SK-N-SH (cell line): ENCODE measurements at regions not wholly inside any gene's neighbourhood (a gene's known extent, or its start where the extent isn't known, plus 50 kb on each side); places are given as distances from the start of the nearest gene placed in this dataset.
A peak's percentile ranks its signal among the peaks of the same experiment; 100 is the strongest.

ENCODE experiments used
- CTCF ChIA-PET: fragments of 300-600, 350-600 bp; formaldehyde crosslinking; extraction: SDS; loops from one replicate; lab custom pipeline; 2021; lab: Yijun Ruan, JAX
- POLR2A ChIA-PET: fragments of 350-600 bp; sonication (Branson Sonifier 250); formaldehyde crosslinking; extraction: SDS; loops from one replicate; lab custom pipeline; 2020; ENCODE audit warnings: antibody characterized with exemption, inconsistent platforms; lab: Yijun Ruan, JAX
- DNase-seq: peaks from one replicate; pipeline ENCODE4 v3.0.0; 2012
- H2AFZ ChIP-seq: fragments of 200-600 bp; sonication (generic); 2 replicates; pipeline ENCODE4 v1.8.1; 2016; ENCODE audit warnings: antibody characterized with exemption, mild to moderate bottlenecking, low read depth
- H3F3A ChIP-seq: fragments of 200-600 bp; sonication (generic); replicated peaks from 2 replicates; pipeline ENCODE3; 2016; ENCODE audit warnings: antibody characterized with exemption, mild to moderate bottlenecking; ENCODE audit not compliant: insufficient read depth
- H3K27ac ChIP-seq, 2 experiments: fragments of 200-500 bp in 1 of 2; fragments of 200-600 bp in 1 of 2; sonication (Bioruptor generic) in 1 of 2; sonication (generic), shearing (Covaris generic) in 1 of 2; 2 replicates each; pipeline versions ENCODE4 v1.5.1 to v1.6.1; 2014 to 2016; ENCODE audit warnings: low read depth in 2 of 2, inconsistent platforms in 1 of 2, low read length in 1 of 2, mild to moderate bottlenecking in 1 of 2, mixed read lengths in 1 of 2
- H3K27me3 ChIP-seq: fragments of 200-600 bp; sonication (generic), shearing (Covaris generic); 2 replicates; pipeline ENCODE4 v1.6.1; 2016; ENCODE audit warnings: mixed run types; ENCODE audit not compliant: insufficient read depth
- H3K36me3 ChIP-seq, 2 experiments: fragments of 200-500 bp in 1 of 2; fragments of 200-600 bp in 1 of 2; sonication (Bioruptor generic) in 1 of 2; sonication (generic) in 1 of 2; replicated peaks in 1 of 2; 2 replicates each; pipeline versions ENCODE3 to v1.5.1; 2014 to 2016; ENCODE audit warnings: low read length in 1 of 2, mild to moderate bottlenecking in 1 of 2; ENCODE audit not compliant: insufficient read depth in 2 of 2, control insufficient read depth in 1 of 2
- H3K4me1 ChIP-seq, 2 experiments: fragments of 200-500 bp in 1 of 2; fragments of 200-600 bp in 1 of 2; sonication (Bioruptor generic) in 1 of 2; sonication (generic), shearing (Covaris generic) in 1 of 2; 2 replicates each; pipeline versions ENCODE4 v1.5.1 to v1.6.1; 2014 to 2016; ENCODE audit warnings: low read depth in 1 of 2, low read length in 1 of 2, mixed run types in 1 of 2; ENCODE audit not compliant: insufficient read depth in 2 of 2, control insufficient read depth in 1 of 2
- H3K4me2 ChIP-seq: fragments of 200-600 bp; sonication (generic), shearing (Covaris generic); 2 replicates; pipeline ENCODE4 v1.6.1; 2017; ENCODE audit warnings: mixed run types
- H3K4me3 ChIP-seq, 2 experiments: fragments of 200-500 bp in 1 of 2; fragments of 200-600 bp in 1 of 2; sonication (Bioruptor generic) in 1 of 2; sonication (generic), shearing (Covaris generic) in 1 of 2; 2 replicates each; pipeline versions ENCODE4 v1.5.1 to v1.8.1; 2014 to 2016; ENCODE audit warnings: low read depth in 2 of 2, inconsistent platforms in 1 of 2, low read length in 1 of 2, mild to moderate bottlenecking in 1 of 2, mixed read lengths in 1 of 2, moderate library complexity in 1 of 2
- H3K79me2 ChIP-seq: fragments of 200-600 bp; sonication (generic); 2 replicates; pipeline ENCODE4 v1.8.1; 2017; ENCODE audit warnings: mild to moderate bottlenecking; ENCODE audit not compliant: insufficient read depth
- H3K9ac ChIP-seq: fragments of 200-600 bp; sonication (generic); 2 replicates; pipeline ENCODE4 v1.6.1; 2017; ENCODE audit warnings: mixed run types
- H3K9me2 ChIP-seq: fragments of 200-600 bp; sonication (generic); 2 replicates; pipeline ENCODE4 v1.6.1; 2017; ENCODE audit warnings: mixed run types
- H3K9me3 ChIP-seq: fragments of 200-600 bp; sonication (generic); 2 replicates; pipeline ENCODE4 v1.6.1; 2017; ENCODE audit warnings: mixed run types, mild to moderate bottlenecking, moderate library complexity
- H4K20me1 ChIP-seq: fragments of 200-600 bp; sonication (generic); 2 replicates; pipeline ENCODE4 v1.6.1; 2017; ENCODE audit warnings: mild to moderate bottlenecking, mixed run types; ENCODE audit not compliant: insufficient read depth
- EP300 ChIP-seq, 2 experiments: IDR thresholded peaks; 2 replicates each; pipeline versions ENCODE4 v1.4.0 to v1.6.1; 2012; ENCODE audit warnings: borderline replicate concordance in 1 of 2, low read depth in 1 of 2, low read length in 1 of 2
- EZH2phosphoT487 ChIP-seq: fragments of 200-600 bp; sonication (generic); IDR thresholded peaks from 2 replicates; pipeline ENCODE4 v1.6.1; 2017; ENCODE audit warnings: low read depth, mixed run types, mild to moderate bottlenecking, antibody characterized with exemption, moderate library complexity, borderline replicate concordance
- FOXJ3 ChIP-seq: sonication (generic); formaldehyde crosslinking; IDR thresholded peaks from 2 replicates; pipeline ENCODE4 v1.5.1; 2020; ENCODE audit warnings: mild to moderate bottlenecking, missing genetic modification reagents
- FOXM1 ChIP-seq: IDR thresholded peaks from 2 replicates; pipeline ENCODE4 v1.4.0; 2012; ENCODE audit warnings: low read depth, mild to moderate bottlenecking
- GATA2 ChIP-seq: sonication (generic); formaldehyde crosslinking; IDR thresholded peaks from 2 replicates; pipeline ENCODE4 v1.5.0; 2020; ENCODE audit warnings: mild to moderate bottlenecking, missing genetic modification reagents
- MXI1 ChIP-seq: IDR thresholded peaks from 2 replicates; pipeline ENCODE4 v1.6.1; 2012; ENCODE audit warnings: mild to moderate bottlenecking, low read depth, low read length, improper control_type of control experiment
- NFIC ChIP-seq: IDR thresholded peaks from 2 replicates; pipeline ENCODE4 v1.4.0; 2012; ENCODE audit warnings: borderline replicate concordance
- RCOR1 ChIP-seq: fragments of 150-350 bp; IDR thresholded peaks from 2 replicates; pipeline ENCODE4 v1.6.1; 2017; ENCODE audit warnings: antibody characterized with exemption, low read length
- RFX5 ChIP-seq: IDR thresholded peaks from 2 replicates; pipeline ENCODE4 v1.6.1; 2012; ENCODE audit warnings: mild to moderate bottlenecking, improper control_type of control experiment, low read length
- RXRA ChIP-seq: IDR thresholded peaks from 2 replicates; pipeline ENCODE4 v1.4.0; 2012; ENCODE audit warnings: low read depth, mild to moderate bottlenecking, borderline replicate concordance
- SIN3A ChIP-seq: IDR thresholded peaks from 2 replicates; pipeline ENCODE4 v1.6.1; 2012; ENCODE audit warnings: low read depth, mild to moderate bottlenecking, low read length, moderate library complexity, borderline replicate concordance
- TAF1 ChIP-seq: IDR thresholded peaks from 2 replicates; pipeline ENCODE4 v1.6.1; 2012; ENCODE audit warnings: low read depth, mild to moderate bottlenecking, low read length, moderate library complexity, borderline replicate concordance
- WGBS: methylation state at CpG from one replicate; pipeline ENCODE4 v1.1.6; 2017; ENCODE audit warnings: low lambda C conversion rate; 5-methylcytosine and 5-hydroxymethylcytosine counted together
- TF ChIP-seq, protein P1 (sequence below): fragments of 150-350 bp; IDR thresholded peaks from 2 replicates; pipeline ENCODE4 v1.6.1; 2016; ENCODE audit warnings: mild to moderate bottlenecking, low read depth, low read length
- TF ChIP-seq, protein P2 (sequence below): IDR thresholded peaks from 2 replicates; pipeline ENCODE4 v1.4.0; 2012; ENCODE audit warnings: low read depth, borderline replicate concordance
- TF ChIP-seq, protein P3 (sequence below): IDR thresholded peaks from 2 replicates; pipeline ENCODE4 v1.6.1; 2012; ENCODE audit warnings: mild to moderate bottlenecking, low read depth, low read length, moderate library complexity
- TF ChIP-seq, protein P4 (sequence below): IDR thresholded peaks from 2 replicates; pipeline ENCODE4 v1.4.0; 2012; ENCODE audit warnings: low read depth, borderline replicate concordance

DNA sequence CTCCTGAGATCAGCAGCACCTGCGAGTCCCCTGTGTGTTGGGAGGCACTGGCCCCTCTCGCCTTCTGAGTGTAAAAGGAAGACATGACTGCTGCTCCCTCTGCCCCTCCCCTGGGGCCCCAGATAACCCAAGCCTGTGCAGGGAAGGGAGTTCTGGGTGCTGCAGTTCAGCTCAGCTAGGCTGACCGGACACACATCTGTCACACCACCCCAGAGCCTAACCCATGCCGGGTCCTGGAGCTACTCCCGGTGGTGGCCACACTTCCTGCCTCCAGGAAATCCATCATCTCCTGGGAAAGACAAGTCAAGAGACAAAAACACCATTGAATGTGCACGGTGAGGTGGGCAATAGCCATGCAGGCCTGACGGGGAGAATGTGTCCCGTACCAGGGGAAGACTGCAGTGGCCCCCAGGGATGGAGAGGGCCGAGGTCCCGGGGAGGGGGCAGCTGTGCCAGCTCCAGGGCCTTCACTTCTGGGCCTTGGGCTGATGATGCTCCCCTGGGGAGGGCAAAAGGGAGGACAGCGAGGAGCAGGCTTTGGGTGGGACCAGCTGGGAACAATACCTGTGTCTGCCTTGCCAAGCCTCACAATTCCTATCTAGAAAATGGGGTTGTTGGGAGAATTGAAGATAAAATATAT is 210.6 kb downstream of the TFCP2L1 start:
- Histone ChIP-seq H3K9me3 (no peaks in the 10 kb centered on the region), H3K9ac (no peak overlapping the region), H3K27me3 (no peaks in the 10 kb centered on the region), H3K4me1 (peaks cover 0 to 19% of the 10 kb centered on the region in 2 experiments; a peak in 1 of 4 replicates), H2AFZ (no peak overlapping the region), H4K20me1 (no peaks in the 10 kb centered on the region), H3K9me2 (no peaks in the 10 kb centered on the region), H3K4me3 (no peak overlapping the region), H3K4me2 (peak overlapping the region; percentile 72; the same call in 1 of the 2 replicates), H3K79me2 (no peaks in the 10 kb centered on the region), H3K27ac (no peak overlapping the region), H3K36me3 (no peaks in the 10 kb centered on the region), H3F3A (peaks cover 11% of the 10 kb centered on the region)
- CTCF ChIA-PET = interaction anchor here (0.7 to 11.5 kb wide), 16 partner anchors 12 to 730 kb away, joined by 3 to 408 read pairs (median 4); partner anchors contain the start of gene GLI2
- 88% methylated on average over 9 of the region's 11 CpGs for WGBS
- no peak for DNase-seq
- POLR2A ChIA-PET = interaction anchor here (1.0 to 1.3 kb wide), 4 partner anchors 249 to 456 kb away, joined by 3 to 4 read pairs (median 4); partner anchors contain the start of gene RNU4ATAC
- TF ChIP-seq, protein P1, sequence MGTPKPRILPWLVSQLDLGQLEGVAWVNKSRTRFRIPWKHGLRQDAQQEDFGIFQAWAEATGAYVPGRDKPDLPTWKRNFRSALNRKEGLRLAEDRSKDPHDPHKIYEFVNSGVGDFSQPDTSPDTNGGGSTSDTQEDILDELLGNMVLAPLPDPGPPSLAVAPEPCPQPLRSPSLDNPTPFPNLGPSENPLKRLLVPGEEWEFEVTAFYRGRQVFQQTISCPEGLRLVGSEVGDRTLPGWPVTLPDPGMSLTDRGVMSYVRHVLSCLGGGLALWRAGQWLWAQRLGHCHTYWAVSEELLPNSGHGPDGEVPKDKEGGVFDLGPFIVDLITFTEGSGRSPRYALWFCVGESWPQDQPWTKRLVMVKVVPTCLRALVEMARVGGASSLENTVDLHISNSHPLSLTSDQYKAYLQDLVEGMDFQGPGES = no peak

DNA sequence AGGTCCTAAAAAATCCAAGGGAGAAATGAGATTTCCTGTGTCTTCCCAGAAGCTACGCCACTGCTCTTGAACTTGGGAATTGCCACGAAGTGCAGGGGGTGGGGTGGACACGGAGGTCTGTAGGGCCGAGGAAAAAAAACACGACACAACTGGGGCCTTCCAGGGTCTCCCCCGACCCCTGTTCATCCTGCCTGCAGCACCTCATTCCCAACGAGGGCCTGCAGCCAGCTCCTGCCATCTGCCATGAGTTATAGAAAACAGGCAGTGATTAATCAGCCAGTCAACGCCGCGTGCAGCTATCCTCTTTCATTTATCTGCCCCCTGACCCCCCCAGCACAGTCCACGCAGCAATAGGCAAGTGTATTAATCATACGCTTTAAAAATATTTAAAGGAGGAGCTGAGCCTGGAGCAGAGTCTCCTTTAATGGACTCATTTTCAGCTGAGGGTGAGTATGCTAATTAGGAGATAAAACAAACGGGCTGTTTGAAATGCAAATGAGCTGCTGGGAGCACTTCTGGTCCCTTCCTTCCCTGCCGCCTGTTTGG is 209.9 kb downstream of the TFCP2L1 start:
- peak overlapping the region in 1 of 2 experiments; percentile 32; a peak in 2 of 4 replicates for H3K4me3 ChIP-seq
- peaks cover 11% of the 10 kb centered on the region for H3F3A ChIP-seq
- CTCF ChIA-PET = interaction anchor here (0.6 to 11.5 kb wide), 19 partner anchors 9 to 731 kb away, joined by 3 to 408 read pairs (median 3); partner anchors contain the start of gene GLI2
- H3K79me2 ChIP-seq = no peaks in the 10 kb centered on the region
- peak overlapping the region; percentile 54; the same call in 1 of the 2 replicates for H3K9ac ChIP-seq
- H3K27me3 ChIP-seq = no peaks in the 10 kb centered on the region
- H3K27ac ChIP-seq = no peak overlapping the region
- 5% methylated on average over 14 of the region's 14 CpGs for WGBS
- POLR2A ChIA-PET = interaction anchor here (1.0 to 1.3 kb wide), 4 partner anchors 249 to 455 kb away, joined by 3 to 4 read pairs (median 4); partner anchors contain the start of gene RNU4ATAC
- peak overlapping the region; percentile 63; the same call in 1 of the 2 replicates for H2AFZ ChIP-seq
- DNase-seq = peak; percentile 80
- peak overlapping the region; percentile 72 for H3K4me2 ChIP-seq
- no peaks in the 10 kb centered on the region for H4K20me1 ChIP-seq
- H3K9me2 ChIP-seq = no peaks in the 10 kb centered on the region
- H3K9me3 ChIP-seq = no peaks in the 10 kb centered on the region
- H3K36me3 ChIP-seq = no peaks in the 10 kb centered on the region
- H3K4me1 ChIP-seq = peaks cover 0 to 19% of the 10 kb centered on the region in 2 experiments; a peak in 1 of 4 replicates
- TF ChIP-seq EP300 (IDR thresholded peaks at IDR 0.05; ENCODE audit: borderline replicate concordance in 1 of 2, low read depth in 1 of 2, low read length in 1 of 2) (peak; percentile 70 to 73; a peak in 3 of 4 replicates), FOXJ3 (no peak), NFIC (peak; percentile 74), FOXM1 (no peak), TAF1 (peak; percentile 24; the same call in 1 of the 2 replicates), RCOR1 (0 out of 2 replicates have a peak, but pooled peaks have one; percentile 70), SIN3A (peak; percentile 100), RXRA (no peak), RFX5 (no peak), EZH2phosphoT487 (no peak), GATA2 (peak; percentile 21; the same call in 1 of the 2 replicates), MXI1 (no peak)
- TF ChIP-seq, protein P2, sequence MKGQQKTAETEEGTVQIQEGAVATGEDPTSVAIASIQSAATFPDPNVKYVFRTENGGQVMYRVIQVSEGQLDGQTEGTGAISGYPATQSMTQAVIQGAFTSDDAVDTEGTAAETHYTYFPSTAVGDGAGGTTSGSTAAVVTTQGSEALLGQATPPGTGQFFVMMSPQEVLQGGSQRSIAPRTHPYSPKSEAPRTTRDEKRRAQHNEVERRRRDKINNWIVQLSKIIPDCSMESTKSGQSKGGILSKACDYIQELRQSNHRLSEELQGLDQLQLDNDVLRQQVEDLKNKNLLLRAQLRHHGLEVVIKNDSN = peak; percentile 38; the same call in 1 of the 2 replicates
- TF ChIP-seq, protein P3, sequence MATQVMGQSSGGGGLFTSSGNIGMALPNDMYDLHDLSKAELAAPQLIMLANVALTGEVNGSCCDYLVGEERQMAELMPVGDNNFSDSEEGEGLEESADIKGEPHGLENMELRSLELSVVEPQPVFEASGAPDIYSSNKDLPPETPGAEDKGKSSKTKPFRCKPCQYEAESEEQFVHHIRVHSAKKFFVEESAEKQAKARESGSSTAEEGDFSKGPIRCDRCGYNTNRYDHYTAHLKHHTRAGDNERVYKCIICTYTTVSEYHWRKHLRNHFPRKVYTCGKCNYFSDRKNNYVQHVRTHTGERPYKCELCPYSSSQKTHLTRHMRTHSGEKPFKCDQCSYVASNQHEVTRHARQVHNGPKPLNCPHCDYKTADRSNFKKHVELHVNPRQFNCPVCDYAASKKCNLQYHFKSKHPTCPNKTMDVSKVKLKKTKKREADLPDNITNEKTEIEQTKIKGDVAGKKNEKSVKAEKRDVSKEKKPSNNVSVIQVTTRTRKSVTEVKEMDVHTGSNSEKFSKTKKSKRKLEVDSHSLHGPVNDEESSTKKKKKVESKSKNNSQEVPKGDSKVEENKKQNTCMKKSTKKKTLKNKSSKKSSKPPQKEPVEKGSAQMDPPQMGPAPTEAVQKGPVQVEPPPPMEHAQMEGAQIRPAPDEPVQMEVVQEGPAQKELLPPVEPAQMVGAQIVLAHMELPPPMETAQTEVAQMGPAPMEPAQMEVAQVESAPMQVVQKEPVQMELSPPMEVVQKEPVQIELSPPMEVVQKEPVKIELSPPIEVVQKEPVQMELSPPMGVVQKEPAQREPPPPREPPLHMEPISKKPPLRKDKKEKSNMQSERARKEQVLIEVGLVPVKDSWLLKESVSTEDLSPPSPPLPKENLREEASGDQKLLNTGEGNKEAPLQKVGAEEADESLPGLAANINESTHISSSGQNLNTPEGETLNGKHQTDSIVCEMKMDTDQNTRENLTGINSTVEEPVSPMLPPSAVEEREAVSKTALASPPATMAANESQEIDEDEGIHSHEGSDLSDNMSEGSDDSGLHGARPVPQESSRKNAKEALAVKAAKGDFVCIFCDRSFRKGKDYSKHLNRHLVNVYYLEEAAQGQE = peak; percentile 57; the same call in 1 of the 2 replicates
- TF ChIP-seq, protein P4, sequence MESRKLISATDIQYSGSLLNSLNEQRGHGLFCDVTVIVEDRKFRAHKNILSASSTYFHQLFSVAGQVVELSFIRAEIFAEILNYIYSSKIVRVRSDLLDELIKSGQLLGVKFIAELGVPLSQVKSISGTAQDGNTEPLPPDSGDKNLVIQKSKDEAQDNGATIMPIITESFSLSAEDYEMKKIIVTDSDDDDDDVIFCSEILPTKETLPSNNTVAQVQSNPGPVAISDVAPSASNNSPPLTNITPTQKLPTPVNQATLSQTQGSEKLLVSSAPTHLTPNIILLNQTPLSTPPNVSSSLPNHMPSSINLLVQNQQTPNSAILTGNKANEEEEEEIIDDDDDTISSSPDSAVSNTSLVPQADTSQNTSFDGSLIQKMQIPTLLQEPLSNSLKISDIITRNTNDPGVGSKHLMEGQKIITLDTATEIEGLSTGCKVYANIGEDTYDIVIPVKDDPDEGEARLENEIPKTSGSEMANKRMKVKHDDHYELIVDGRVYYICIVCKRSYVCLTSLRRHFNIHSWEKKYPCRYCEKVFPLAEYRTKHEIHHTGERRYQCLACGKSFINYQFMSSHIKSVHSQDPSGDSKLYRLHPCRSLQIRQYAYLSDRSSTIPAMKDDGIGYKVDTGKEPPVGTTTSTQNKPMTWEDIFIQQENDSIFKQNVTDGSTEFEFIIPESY = peak; percentile 88
